Keratinocyte (primary cell): ENCODE measurements at regions not wholly inside any gene's neighbourhood (a gene's known extent, or its start where the extent isn't known, plus 50 kb on each side); places are given as distances from the start of the nearest gene placed in this dataset.

Experiments
- DNase-seq: peaks from one replicate; pipeline ENCODE4 v3.0.0-alpha.2; 2011; ENCODE audit warnings: low read depth, missing footprints, low spot score
- FAIRE-seq: peaks from 2 replicates; lab custom pipeline; 2011; peaks lifted over from hg19 to GRCh38; lab: Jason Lieb, UNC
- H2AFZ ChIP-seq: 2 replicates; pipeline ENCODE4 v1.6.0; 2012; ENCODE audit warnings: low read length, control low read depth, inconsistent platforms; ENCODE audit not compliant: control insufficient read depth
- H3K27ac ChIP-seq: 2 replicates; pipeline ENCODE4 v1.5.1; 2011; ENCODE audit warnings: low read length; ENCODE audit not compliant: control insufficient read depth, insufficient read depth
- H3K27me3 ChIP-seq: 3 replicates; pipeline ENCODE4 v1.6.0; 2011; ENCODE audit warnings: low read length; ENCODE audit not compliant: control insufficient read depth, insufficient read depth; ENCODE audit errors: extremely low read depth
- H3K36me3 ChIP-seq, 2 experiments: 2 replicates in 1 of 2; 3 replicates in 1 of 2; pipeline ENCODE4 v1.5.1; 2011; ENCODE audit warnings: low read length in 2 of 2, mild to moderate bottlenecking in 1 of 2; ENCODE audit not compliant: control insufficient read depth in 2 of 2, insufficient read depth in 2 of 2; ENCODE audit errors: extremely low read depth in 1 of 2
- H3K4me1 ChIP-seq: 3 replicates; pipeline ENCODE4 v1.5.1; 2011; ENCODE audit warnings: low read length; ENCODE audit not compliant: control insufficient read depth, insufficient read depth; ENCODE audit errors: extremely low read depth
- H3K4me2 ChIP-seq: 3 replicates; pipeline ENCODE4 v1.6.0; 2011; ENCODE audit warnings: low read depth, low read length; ENCODE audit not compliant: control insufficient read depth, insufficient read depth; ENCODE audit errors: extremely low read depth
- H3K4me3 ChIP-seq, 3 experiments: fragments of 200-600 bp in 1 of 3; sonication (generic) in 1 of 3; 2 replicates in 2 of 3; 3 replicates in 1 of 3; pipeline ENCODE4 v1.5.1; 2011 to 2016; ENCODE audit warnings: low read length in 3 of 3, mild to moderate bottlenecking in 3 of 3, control low read depth in 2 of 3, inconsistent platforms in 1 of 3, low read depth in 1 of 3, mixed read lengths in 1 of 3, mixed run types in 1 of 3, moderate library complexity in 1 of 3; ENCODE audit not compliant: control insufficient read depth in 2 of 3, insufficient read depth in 2 of 3; ENCODE audit errors: extremely low read depth in 1 of 3
- H3K79me2 ChIP-seq: 2 replicates; pipeline ENCODE4 v1.6.0; 2012; ENCODE audit warnings: low read length; ENCODE audit not compliant: control insufficient read depth, insufficient read depth
- H3K9ac ChIP-seq: 3 replicates; pipeline ENCODE4 v1.6.0; 2011; ENCODE audit warnings: low read length; ENCODE audit not compliant: control insufficient read depth, insufficient read depth; ENCODE audit errors: extremely low read depth
- H3K9me1 ChIP-seq: 3 replicates; pipeline ENCODE4 v1.6.0; 2011; ENCODE audit warnings: low read length; ENCODE audit not compliant: control insufficient read depth, insufficient read depth; ENCODE audit errors: extremely low read depth
- H3K9me3 ChIP-seq: 2 replicates; pipeline ENCODE4 v1.5.1; 2012; ENCODE audit warnings: low read depth, low read length; ENCODE audit not compliant: control insufficient read depth
- H4K20me1 ChIP-seq: 3 replicates; pipeline ENCODE4 v1.6.0; 2011; ENCODE audit warnings: low read length; ENCODE audit not compliant: control insufficient read depth, insufficient read depth; ENCODE audit errors: extremely low read depth
- EZH2 ChIP-seq: IDR thresholded peaks from one replicate; pipeline ENCODE4 v1.6.1; 2012; ENCODE audit warnings: inconsistent platforms, mild to moderate bottlenecking, low read length, moderate library complexity
- dilution Hi-C: fragments of 300-500 bp; cut with MboI; formaldehyde crosslinking; loops from one replicate; pipeline ENCODE4 v1.7.0; 2020; ENCODE audit warnings: low sequenced_read_pairs; ENCODE audit not compliant: extremely low pct_ligation_motif_present
- TF ChIP-seq, protein P1 (sequence below), 3 experiments: IDR thresholded peaks in 1 of 3; conservative IDR thresholded peaks in 1 of 3; optimal IDR thresholded peaks in 1 of 3; 2 replicates in 2 of 3; 3 replicates in 1 of 3; pipeline versions ENCODE3 to v1.5.1; 2011; ENCODE audit warnings: low read length in 3 of 3, mild to moderate bottlenecking in 3 of 3, moderate library complexity in 2 of 3, control low read depth in 1 of 3, inconsistent platforms in 1 of 3; ENCODE audit not compliant: insufficient read depth in 2 of 3; ENCODE audit errors: extremely low read depth in 1 of 3

GRCh38 chr13:90094357-90094756 is 1253.1 kb upstream of the MIR17HG start:
- dilution Hi-C loops, result no loop called here
- Histone ChIP-seq H4K20me1 (no peaks in the 10 kb centered on the region), H3K79me2 (no peaks in the 10 kb centered on the region), H3K9me3 (no peaks in the 10 kb centered on the region), H3K9me1 (no peaks in the 10 kb centered on the region), H3K4me3 (no peak overlapping the region), H3K9ac (no peak overlapping the region), H3K27ac (no peak overlapping the region), H3K27me3 (no peaks in the 10 kb centered on the region), H3K4me2 (no peak overlapping the region), H3K4me1 (no peaks in the 10 kb centered on the region), H2AFZ (no peak overlapping the region), H3K36me3 (no peaks in the 10 kb centered on the region)
- DNase-seq, result no peak
- FAIRE-seq, result no peak
- TF ChIP-seq, protein P1, sequence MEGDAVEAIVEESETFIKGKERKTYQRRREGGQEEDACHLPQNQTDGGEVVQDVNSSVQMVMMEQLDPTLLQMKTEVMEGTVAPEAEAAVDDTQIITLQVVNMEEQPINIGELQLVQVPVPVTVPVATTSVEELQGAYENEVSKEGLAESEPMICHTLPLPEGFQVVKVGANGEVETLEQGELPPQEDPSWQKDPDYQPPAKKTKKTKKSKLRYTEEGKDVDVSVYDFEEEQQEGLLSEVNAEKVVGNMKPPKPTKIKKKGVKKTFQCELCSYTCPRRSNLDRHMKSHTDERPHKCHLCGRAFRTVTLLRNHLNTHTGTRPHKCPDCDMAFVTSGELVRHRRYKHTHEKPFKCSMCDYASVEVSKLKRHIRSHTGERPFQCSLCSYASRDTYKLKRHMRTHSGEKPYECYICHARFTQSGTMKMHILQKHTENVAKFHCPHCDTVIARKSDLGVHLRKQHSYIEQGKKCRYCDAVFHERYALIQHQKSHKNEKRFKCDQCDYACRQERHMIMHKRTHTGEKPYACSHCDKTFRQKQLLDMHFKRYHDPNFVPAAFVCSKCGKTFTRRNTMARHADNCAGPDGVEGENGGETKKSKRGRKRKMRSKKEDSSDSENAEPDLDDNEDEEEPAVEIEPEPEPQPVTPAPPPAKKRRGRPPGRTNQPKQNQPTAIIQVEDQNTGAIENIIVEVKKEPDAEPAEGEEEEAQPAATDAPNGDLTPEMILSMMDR (optimal IDR thresholded peaks at IDR 0.05 in 1 of 3, IDR thresholded peaks at IDR 0.05 in 1 of 3, conservative IDR thresholded peaks at IDR 0.05 in 1 of 3; ENCODE audit: extremely low read depth in 1 of 3, insufficient read depth in 2 of 3, low read length in 3 of 3), result no peak
- TF ChIP-seq EZH2, result no peak

DNA sequence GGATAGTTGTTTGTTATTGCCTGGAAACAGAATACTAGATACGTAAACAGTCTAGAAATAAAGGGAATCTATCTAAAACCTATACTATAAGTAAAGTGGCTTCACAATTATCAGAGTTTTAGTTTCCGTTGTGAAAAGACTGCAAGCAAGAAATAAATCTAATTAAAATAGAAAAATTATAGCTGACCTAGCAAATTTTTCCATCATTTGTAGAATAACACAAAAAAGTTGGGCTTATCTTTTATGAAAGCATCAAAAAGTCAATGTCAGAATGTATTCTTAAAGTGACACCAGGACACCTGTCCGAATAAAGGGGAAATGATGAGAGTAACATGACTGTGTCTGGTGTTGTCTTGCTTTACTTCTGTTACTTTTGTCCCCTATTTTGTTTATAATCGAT is 1248.9 kb upstream of the MIR17HG start:
- TF ChIP-seq, protein P1 (optimal IDR thresholded peaks at IDR 0.05 in 1 of 3, IDR thresholded peaks at IDR 0.05 in 1 of 3, conservative IDR thresholded peaks at IDR 0.05 in 1 of 3; ENCODE audit: extremely low read depth in 1 of 3, insufficient read depth in 2 of 3, low read length in 3 of 3), result no peak
- TF ChIP-seq EZH2, result no peak
- Histone ChIP-seq H3K9ac (no peak overlapping the region), H3K36me3 (no peaks in the 10 kb centered on the region), H4K20me1 (no peaks in the 10 kb centered on the region), H3K27ac (no peak overlapping the region), H3K79me2 (no peaks in the 10 kb centered on the region), H3K27me3 (no peaks in the 10 kb centered on the region), H3K4me1 (no peaks in the 10 kb centered on the region), H3K4me2 (no peak overlapping the region), H3K9me3 (no peaks in the 10 kb centered on the region), H3K4me3 (no peak overlapping the region), H3K9me1 (no peaks in the 10 kb centered on the region), H2AFZ (no peak overlapping the region)
- DNase-seq (no peak), FAIRE-seq (no peak)
- dilution Hi-C loops, result no loop called here
